ENCODE measurements at regions not wholly inside any gene's neighbourhood (a gene's known extent, or its start where the extent isn't known, plus 50 kb on each side); places are given as distances from the start of the nearest gene placed in this dataset.

GRCh38 chr2:129004485-129004884 lies 685.8 kb upstream of the HS6ST1 start:
- Histone ChIP-seq H3K36me3 (ENCODE audit: control insufficient read depth in 5 of 5, insufficient read depth in 5 of 5, low read length in 5 of 5) (no peaks in the 10 kb centered on the region), H3K9ac (ENCODE audit: low read length in 5 of 5) (no peak overlapping the region), H3K9me3 (ENCODE audit: control insufficient read depth in 5 of 5, low read length in 5 of 5) (no peaks in the 10 kb centered on the region), H3K4me3 (ENCODE audit: low read depth in 1 of 5, low read length in 5 of 5) (no peak overlapping the region), H3K27me3 (ENCODE audit: control insufficient read depth in 5 of 5, insufficient read depth in 4 of 5, low read length in 5 of 5) (peaks cover 0 to 1% (median 0%) of the 10 kb centered on the region in 5 donors), H3K27ac (ENCODE audit: low read depth, low read length) (no peak overlapping the region), H3K4me1 (ENCODE audit: control insufficient read depth in 5 of 5, insufficient read depth in 5 of 5, low read length in 5 of 5) (no peaks in the 10 kb centered on the region)

DNA sequence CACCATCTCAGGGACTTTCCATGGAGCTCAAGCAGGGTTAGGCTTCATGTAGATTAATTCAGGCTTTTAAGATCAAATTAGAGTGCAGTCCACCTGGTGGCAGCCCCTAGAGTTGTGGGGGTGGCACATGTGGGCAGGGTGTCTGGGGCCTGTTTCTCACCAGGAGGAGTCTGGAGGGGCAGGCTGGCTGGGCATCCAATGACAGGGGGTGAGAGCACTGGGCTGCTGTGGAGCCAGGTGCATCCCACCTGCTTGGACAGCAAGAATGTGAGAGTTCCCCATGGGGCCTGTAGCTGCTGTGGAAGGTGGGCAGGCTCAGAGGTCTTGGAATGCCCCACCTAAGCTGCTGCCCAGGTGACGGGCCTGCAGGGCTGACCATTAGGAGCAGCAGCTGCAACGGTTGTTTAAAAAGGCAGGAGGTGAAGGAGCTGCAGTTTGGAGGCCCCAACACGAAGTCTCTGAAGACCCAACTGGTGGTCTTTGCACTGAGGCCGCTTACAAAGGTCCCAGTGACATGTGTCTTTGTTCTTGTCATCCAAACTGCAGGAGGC lies 686.3 kb upstream of the HS6ST1 start:
- Histone ChIP-seq H3K27me3 (ENCODE audit: control insufficient read depth in 5 of 5, insufficient read depth in 4 of 5, low read length in 5 of 5) (peaks cover 0 to 3% (median 0%) of the 10 kb centered on the region in 5 donors), H3K9ac (ENCODE audit: low read length in 5 of 5) (no peak overlapping the region), H3K4me3 (ENCODE audit: low read depth in 1 of 5, low read length in 5 of 5) (no peak overlapping the region), H3K27ac (ENCODE audit: low read depth, low read length) (no peak overlapping the region), H3K4me1 (ENCODE audit: control insufficient read depth in 5 of 5, insufficient read depth in 5 of 5, low read length in 5 of 5) (no peaks in the 10 kb centered on the region), H3K9me3 (ENCODE audit: control insufficient read depth in 5 of 5, low read length in 5 of 5) (no peaks in the 10 kb centered on the region), H3K36me3 (ENCODE audit: control insufficient read depth in 5 of 5, insufficient read depth in 5 of 5, low read length in 5 of 5) (no peaks in the 10 kb centered on the region)

- peaks cover 0 to 3% (median 0%) of the 10 kb centered on the region in 5 donors for H3K27me3 ChIP-seq (ENCODE audit: control insufficient read depth in 5 of 5, insufficient read depth in 4 of 5, low read length in 5 of 5)
- H3K4me1 ChIP-seq (ENCODE audit: control insufficient read depth in 5 of 5, insufficient read depth in 5 of 5, low read length in 5 of 5), result no peaks in the 10 kb centered on the region
These were observed 687.6 kb upstream of the HS6ST1 start for GRCh38 chr2:129006135-129006886.

DNA sequence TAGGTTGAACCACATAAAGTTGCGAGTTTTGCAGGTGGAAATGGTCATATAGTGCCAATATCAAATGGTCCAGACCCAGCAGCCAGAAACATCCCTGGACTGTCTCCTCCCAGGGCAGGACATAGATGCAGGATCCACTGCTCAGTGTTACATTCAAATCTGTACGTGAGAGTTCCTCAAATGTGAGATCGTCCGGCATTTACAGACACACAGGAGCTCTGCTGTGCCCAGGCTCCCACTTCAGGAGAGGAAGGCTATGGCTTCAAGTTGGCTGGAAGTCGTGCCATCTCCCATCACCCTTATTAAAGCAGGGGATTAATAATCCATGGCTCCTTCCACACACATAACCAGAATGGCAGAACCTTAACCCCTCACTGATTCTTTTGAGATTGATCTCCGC lies 688.2 kb upstream of the HS6ST1 start:
- no peaks in the 10 kb centered on the region for H3K36me3 ChIP-seq (ENCODE audit: control insufficient read depth in 5 of 5, insufficient read depth in 5 of 5, low read length in 5 of 5)

More at GRCh38 chr2:129006135-129006886, 687.6 kb upstream of the HS6ST1 start:
- Histone ChIP-seq H3K9ac (ENCODE audit: low read length in 5 of 5) (no peak overlapping the region), H3K36me3 (ENCODE audit: control insufficient read depth in 5 of 5, insufficient read depth in 5 of 5, low read length in 5 of 5) (no peaks in the 10 kb centered on the region), H3K27ac (ENCODE audit: low read depth, low read length) (no peak overlapping the region), H3K4me3 (ENCODE audit: low read depth in 1 of 5, low read length in 5 of 5) (no peak overlapping the region), H3K9me3 (ENCODE audit: control insufficient read depth in 5 of 5, low read length in 5 of 5) (no peaks in the 10 kb centered on the region)

DNA sequence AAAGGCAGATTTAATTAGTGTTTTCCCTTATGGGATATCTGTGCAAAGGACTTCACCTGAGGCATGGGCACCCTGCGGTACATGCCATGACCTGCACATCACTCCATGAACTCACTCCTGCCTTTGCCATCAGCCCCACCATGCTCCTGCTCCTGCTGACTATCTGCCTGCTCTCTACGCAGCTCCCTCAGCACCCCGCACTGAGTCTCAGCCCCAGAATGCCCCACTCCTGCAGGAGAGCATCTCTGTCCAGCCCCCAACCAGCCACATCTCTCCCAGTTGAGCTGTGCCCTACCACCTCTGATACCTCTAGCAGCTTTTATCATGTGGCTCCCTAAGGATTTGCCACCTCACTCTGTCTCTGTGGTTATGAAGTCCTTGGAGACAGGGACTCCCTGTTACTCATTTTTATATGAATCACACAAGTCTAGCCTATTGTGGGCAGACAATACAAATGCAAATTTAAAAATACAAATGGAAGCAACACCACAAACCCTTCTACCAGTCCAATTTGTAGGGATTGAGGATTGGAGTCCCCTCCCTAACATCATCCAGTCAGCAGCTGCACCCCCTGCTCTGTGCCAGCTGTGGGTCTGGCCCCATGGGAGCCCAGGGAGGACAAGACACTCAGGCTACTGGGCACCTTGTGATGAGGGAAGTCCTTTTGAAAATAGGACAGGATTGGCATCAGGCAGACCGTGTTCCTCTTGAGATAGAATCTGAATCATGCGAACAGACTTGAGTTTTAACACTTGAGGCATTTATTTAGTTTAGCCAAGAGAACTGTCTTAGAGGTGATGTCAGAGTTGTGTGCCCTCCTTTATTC lies 689.6 kb upstream of the HS6ST1 start:
- no peak overlapping the region for H3K27ac ChIP-seq (ENCODE audit: low read depth, low read length)
- H3K9me3 ChIP-seq (ENCODE audit: control insufficient read depth in 5 of 5, low read length in 5 of 5), result no peaks in the 10 kb centered on the region
- peaks cover 0 to 3% (median 0%) of the 10 kb centered on the region in 5 donors for H3K27me3 ChIP-seq (ENCODE audit: control insufficient read depth in 5 of 5, insufficient read depth in 4 of 5, low read length in 5 of 5)
- no peak overlapping the region for H3K9ac ChIP-seq (ENCODE audit: low read length in 5 of 5)
- H3K4me3 ChIP-seq (ENCODE audit: low read depth in 1 of 5, low read length in 5 of 5), result no peak overlapping the region
- H3K4me1 ChIP-seq (ENCODE audit: control insufficient read depth in 5 of 5, insufficient read depth in 5 of 5, low read length in 5 of 5), result no peaks in the 10 kb centered on the region
- no peaks in the 10 kb centered on the region for H3K36me3 ChIP-seq (ENCODE audit: control insufficient read depth in 5 of 5, insufficient read depth in 5 of 5, low read length in 5 of 5)

More for the DNA sequence above, 688.2 kb upstream of the HS6ST1 start:
- H3K4me3 ChIP-seq (ENCODE audit: low read depth in 1 of 5, low read length in 5 of 5), result no peak overlapping the region
- no peak overlapping the region for H3K27ac ChIP-seq (ENCODE audit: low read depth, low read length)
- H3K27me3 ChIP-seq (ENCODE audit: control insufficient read depth in 5 of 5, insufficient read depth in 4 of 5, low read length in 5 of 5), result peaks cover 0 to 3% (median 0%) of the 10 kb centered on the region in 5 donors
- H3K9me3 ChIP-seq (ENCODE audit: control insufficient read depth in 5 of 5, low read length in 5 of 5), result no peaks in the 10 kb centered on the region
- no peaks in the 10 kb centered on the region for H3K4me1 ChIP-seq (ENCODE audit: control insufficient read depth in 5 of 5, insufficient read depth in 5 of 5, low read length in 5 of 5)
- no peak overlapping the region for H3K9ac ChIP-seq (ENCODE audit: low read length in 5 of 5)

- no peak overlapping the region for H3K27ac ChIP-seq (ENCODE audit: low read depth, low read length)
- no peaks in the 10 kb centered on the region for H3K4me1 ChIP-seq (ENCODE audit: control insufficient read depth in 5 of 5, insufficient read depth in 5 of 5, low read length in 5 of 5)
- H3K9ac ChIP-seq (ENCODE audit: low read length in 5 of 5), result no peak overlapping the region
- H3K4me3 ChIP-seq (ENCODE audit: low read depth in 1 of 5, low read length in 5 of 5), result no peak overlapping the region
- H3K36me3 ChIP-seq (ENCODE audit: control insufficient read depth in 5 of 5, insufficient read depth in 5 of 5, low read length in 5 of 5), result no peaks in the 10 kb centered on the region
- H3K27me3 ChIP-seq (ENCODE audit: control insufficient read depth in 5 of 5, insufficient read depth in 4 of 5, low read length in 5 of 5), result peaks cover 0 to 3% (median 0%) of the 10 kb centered on the region in 5 donors
- no peaks in the 10 kb centered on the region for H3K9me3 ChIP-seq (ENCODE audit: control insufficient read depth in 5 of 5, low read length in 5 of 5)
These were observed 690.4 kb upstream of the HS6ST1 start for GRCh38 chr2:129008881-129009554.

DNA sequence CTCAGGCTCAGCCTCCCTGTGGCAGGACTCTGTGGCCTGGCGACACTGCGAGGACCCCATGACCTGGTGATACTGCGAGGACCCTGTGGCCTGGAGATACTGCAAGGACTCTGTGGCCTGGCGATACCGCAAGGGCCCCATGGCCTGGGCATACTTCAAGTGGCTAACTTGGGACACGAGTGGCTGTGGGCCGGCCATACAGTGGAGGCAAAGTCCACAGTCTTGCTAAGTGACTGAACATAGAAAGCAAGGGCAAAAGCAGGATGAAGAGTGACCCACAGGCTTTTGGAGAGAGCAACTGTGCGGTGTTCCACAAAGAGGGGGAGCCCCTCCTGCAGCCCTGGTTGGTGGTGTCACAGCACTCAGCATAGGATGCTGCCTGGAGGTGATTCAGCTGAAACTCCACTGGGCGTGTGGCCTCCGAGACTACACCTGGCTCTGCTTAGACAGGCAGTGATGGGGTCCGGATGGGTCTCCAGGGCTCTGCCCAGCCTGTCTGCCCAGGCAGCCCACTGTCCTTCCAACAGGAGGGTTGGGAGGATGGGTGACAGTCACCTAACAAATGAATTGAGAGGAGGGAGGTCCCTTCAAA lies 691.0 kb upstream of the HS6ST1 start:
- Histone ChIP-seq H3K9ac (ENCODE audit: low read length in 5 of 5) (no peak overlapping the region), H3K4me1 (ENCODE audit: control insufficient read depth in 5 of 5, insufficient read depth in 5 of 5, low read length in 5 of 5) (no peaks in the 10 kb centered on the region), H3K36me3 (ENCODE audit: control insufficient read depth in 5 of 5, insufficient read depth in 5 of 5, low read length in 5 of 5) (no peaks in the 10 kb centered on the region), H3K27me3 (ENCODE audit: control insufficient read depth in 5 of 5, insufficient read depth in 4 of 5, low read length in 5 of 5) (peaks cover 0 to 3% (median 0%) of the 10 kb centered on the region in 5 donors), H3K27ac (ENCODE audit: low read depth, low read length) (no peak overlapping the region), H3K9me3 (ENCODE audit: control insufficient read depth in 5 of 5, low read length in 5 of 5) (peaks cover 0 to 2% (median 0%) of the 10 kb centered on the region in 5 donors), H3K4me3 (ENCODE audit: low read depth in 1 of 5, low read length in 5 of 5) (no peak overlapping the region)

DNA sequence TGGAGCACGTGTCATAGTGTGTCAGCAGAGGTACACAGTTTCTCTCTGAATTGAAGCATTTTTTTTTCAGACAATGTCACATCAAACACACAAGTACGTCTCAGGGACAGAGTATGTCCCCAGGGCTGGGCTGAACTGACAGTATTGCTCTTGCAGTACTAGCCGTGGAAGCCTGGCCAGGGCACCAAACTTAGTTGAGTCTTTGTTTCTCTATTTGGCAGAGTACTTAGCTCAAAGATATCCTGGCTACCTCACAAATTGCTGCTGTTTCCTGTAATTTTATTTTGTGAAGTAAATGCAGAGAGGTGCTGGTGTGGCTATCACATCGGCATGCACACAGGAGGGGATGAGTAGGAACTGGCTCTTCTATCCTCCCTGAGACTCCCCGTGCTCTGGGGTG lies 691.6 kb upstream of the HS6ST1 start:
- H3K9ac ChIP-seq (ENCODE audit: low read length in 5 of 5), result no peak overlapping the region
- peaks cover 0 to 2% (median 0%) of the 10 kb centered on the region in 5 donors for H3K9me3 ChIP-seq (ENCODE audit: control insufficient read depth in 5 of 5, low read length in 5 of 5)
- peaks cover 0 to 3% (median 0%) of the 10 kb centered on the region in 5 donors for H3K27me3 ChIP-seq (ENCODE audit: control insufficient read depth in 5 of 5, insufficient read depth in 4 of 5, low read length in 5 of 5)
- H3K4me1 ChIP-seq (ENCODE audit: control insufficient read depth in 5 of 5, insufficient read depth in 5 of 5, low read length in 5 of 5), result no peaks in the 10 kb centered on the region
- no peak overlapping the region for H3K4me3 ChIP-seq (ENCODE audit: low read depth in 1 of 5, low read length in 5 of 5)
- H3K27ac ChIP-seq (ENCODE audit: low read depth, low read length), result no peak overlapping the region
- H3K36me3 ChIP-seq (ENCODE audit: control insufficient read depth in 5 of 5, insufficient read depth in 5 of 5, low read length in 5 of 5), result no peaks in the 10 kb centered on the region

DNA sequence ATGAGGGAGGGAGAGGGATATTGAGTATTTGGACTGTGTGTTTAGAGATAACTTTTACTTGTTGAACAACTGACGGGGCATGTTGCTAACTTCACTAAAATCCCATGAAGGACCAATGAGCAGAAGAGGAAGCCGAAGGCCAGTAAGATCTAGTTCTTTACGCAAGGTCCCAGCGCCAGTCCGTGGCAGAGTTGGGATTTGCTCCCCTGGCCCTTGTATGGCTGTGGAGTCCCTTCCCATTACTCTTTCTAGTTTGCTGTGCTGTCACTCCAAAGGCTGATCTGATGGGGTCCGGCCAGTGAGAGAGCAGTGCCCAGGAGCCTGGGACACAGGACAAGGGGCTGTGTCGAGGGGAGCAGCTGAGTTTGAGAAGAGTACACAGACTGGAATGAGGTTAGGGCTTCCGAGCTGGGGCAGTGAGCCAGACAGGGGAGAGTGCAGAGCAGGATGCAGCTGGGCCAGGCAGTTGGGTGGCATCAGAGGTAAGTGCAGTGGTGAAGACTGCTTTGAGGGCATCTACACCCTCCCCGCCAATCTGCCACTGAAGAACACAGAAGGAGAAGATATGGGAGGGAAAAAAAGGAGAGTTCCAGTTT lies 692.9 kb upstream of the HS6ST1 start:
- no peak overlapping the region for H3K27ac ChIP-seq (ENCODE audit: low read depth, low read length)
- peaks cover 0 to 2% (median 0%) of the 10 kb centered on the region in 5 donors for H3K9me3 ChIP-seq (ENCODE audit: control insufficient read depth in 5 of 5, low read length in 5 of 5)
- no peaks in the 10 kb centered on the region for H3K36me3 ChIP-seq (ENCODE audit: control insufficient read depth in 5 of 5, insufficient read depth in 5 of 5, low read length in 5 of 5)

More for the DNA sequence above, 692.9 kb upstream of the HS6ST1 start:
- Histone ChIP-seq H3K4me3 (ENCODE audit: low read depth in 1 of 5, low read length in 5 of 5) (no peak overlapping the region), H3K27me3 (ENCODE audit: control insufficient read depth in 5 of 5, insufficient read depth in 4 of 5, low read length in 5 of 5) (peaks cover 0 to 3% (median 1%) of the 10 kb centered on the region in 5 donors), H3K4me1 (ENCODE audit: control insufficient read depth in 5 of 5, insufficient read depth in 5 of 5, low read length in 5 of 5) (no peaks in the 10 kb centered on the region), H3K9ac (ENCODE audit: low read length in 5 of 5) (no peak overlapping the region)
